ENCODE measurements at regions not wholly inside any gene's neighbourhood (a gene's known extent, or its start where the extent isn't known, plus 50 kb on each side); places are given as distances from the start of the nearest gene placed in this dataset.
A peak's percentile ranks its signal among the peaks of the same experiment; 100 is the strongest.
"Not testable (repeated sequence)": the region's sequence is repeated elsewhere in the genome, so short reads cannot be mapped to it uniquely, and the experiment has no call there.

DNA sequence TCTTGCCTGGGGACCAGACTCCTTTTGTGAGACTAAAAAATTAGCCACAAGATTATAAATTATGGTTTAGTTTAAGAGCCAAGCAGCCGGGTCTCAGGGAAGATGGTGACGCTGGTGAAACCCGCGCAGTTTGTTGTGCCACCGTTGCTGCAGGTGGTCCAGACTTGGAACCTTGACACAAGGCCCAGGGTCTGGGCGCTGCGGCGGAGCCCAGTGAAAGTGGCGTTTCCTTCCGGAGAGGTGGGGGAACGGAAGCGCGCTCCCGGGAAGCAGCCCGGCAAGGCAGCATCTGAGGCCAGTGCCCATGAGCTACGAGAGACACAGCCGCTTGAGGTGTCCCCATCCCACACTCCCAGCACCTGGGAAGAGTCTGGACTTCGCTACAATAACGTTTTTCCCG, 131.6 kb downstream of the SKIDA1 start:
- Mint-ChIP-seq H3K36me3 (ENCODE audit: low read depth) (no peaks in the 10 kb centered on the region), H3K4me3 (no peak overlapping the region), H3K4me1 (ENCODE audit: low read depth) (no peaks in the 10 kb centered on the region), H3K9me3 (peaks cover 10% of the 10 kb centered on the region), H3K27me3 (ENCODE audit: low read depth) (peaks cover 4% of the 10 kb centered on the region), H3K27ac (no peak overlapping the region)

DNA sequence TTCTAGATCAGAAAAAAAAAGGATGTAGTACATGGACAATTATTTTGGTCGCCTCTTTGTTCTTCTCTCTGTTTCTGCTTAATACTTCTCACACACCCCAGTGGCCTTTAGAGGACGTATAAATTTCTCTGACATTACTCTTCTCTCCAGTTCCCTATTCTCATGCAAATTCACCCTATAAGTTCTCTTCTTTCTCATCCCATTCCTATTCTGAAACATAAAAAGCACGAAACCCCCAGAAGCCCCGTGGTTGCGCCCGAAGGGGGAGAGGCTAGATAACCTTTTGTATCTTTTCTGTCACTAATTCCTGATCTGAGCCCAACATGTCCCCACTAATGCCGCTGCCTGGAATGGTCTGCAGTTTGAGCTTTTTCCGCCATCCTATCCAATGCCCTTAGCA, 136.9 kb downstream of the SKIDA1 start:
- no peak overlapping the region for H3K27ac Mint-ChIP-seq
- H3K4me1 Mint-ChIP-seq (ENCODE audit: low read depth), result no peaks in the 10 kb centered on the region
- H3K9me3 Mint-ChIP-seq, result no peaks in the 10 kb centered on the region
- H3K27me3 Mint-ChIP-seq (ENCODE audit: low read depth), result peaks cover 4% of the 10 kb centered on the region
- no peaks in the 10 kb centered on the region for H3K36me3 Mint-ChIP-seq (ENCODE audit: low read depth)
- H3K4me3 Mint-ChIP-seq, result no peak overlapping the region

- no peak overlapping the region for H3K27ac Mint-ChIP-seq
- no peaks in the 10 kb centered on the region for H3K9me3 Mint-ChIP-seq
- H3K4me1 Mint-ChIP-seq (ENCODE audit: low read depth), result no peaks in the 10 kb centered on the region
- H3K36me3 Mint-ChIP-seq (ENCODE audit: low read depth), result no peaks in the 10 kb centered on the region
- peaks cover 4% of the 10 kb centered on the region for H3K27me3 Mint-ChIP-seq (ENCODE audit: low read depth)
- no peak overlapping the region for H3K4me3 Mint-ChIP-seq
Measured at GRCh38 chr10:21387868-21388267, 137.6 kb downstream of the SKIDA1 start.

GRCh38 chr10:21385996-21386585, 139.4 kb downstream of the SKIDA1 start:
- no peaks in the 10 kb centered on the region for H3K9me3 Mint-ChIP-seq
- H3K36me3 Mint-ChIP-seq (ENCODE audit: low read depth), result no peaks in the 10 kb centered on the region
- no peak overlapping the region for H3K4me3 Mint-ChIP-seq
- no peaks in the 10 kb centered on the region for H3K4me1 Mint-ChIP-seq (ENCODE audit: low read depth)
- peaks cover 4% of the 10 kb centered on the region for H3K27me3 Mint-ChIP-seq (ENCODE audit: low read depth)
- H3K27ac Mint-ChIP-seq, result no peak overlapping the region

DNA sequence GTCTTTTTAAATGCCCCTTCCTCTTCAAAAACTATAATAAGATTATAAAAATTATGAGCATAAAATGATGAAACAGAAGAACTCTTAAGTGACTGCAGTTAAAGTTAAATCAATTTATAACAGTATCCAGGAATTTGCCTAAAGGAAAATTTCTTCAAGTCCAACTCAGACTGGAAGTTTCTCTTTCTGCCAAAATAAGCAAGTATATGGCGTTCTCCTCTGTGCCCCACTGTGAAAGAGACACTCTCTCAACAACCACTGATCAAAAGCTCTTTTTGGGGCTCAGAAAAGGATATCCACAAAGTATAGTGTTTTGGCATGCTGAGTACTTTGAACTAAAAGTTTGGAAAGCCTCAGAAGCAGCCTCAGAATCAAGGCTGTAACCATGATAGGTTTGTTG, 139.9 kb downstream of the SKIDA1 start:
- H3K36me3 Mint-ChIP-seq (ENCODE audit: low read depth), result no peaks in the 10 kb centered on the region
- no peak overlapping the region for H3K4me3 Mint-ChIP-seq
- peaks cover 2% of the 10 kb centered on the region for H3K4me1 Mint-ChIP-seq (ENCODE audit: low read depth)
- H3K27me3 Mint-ChIP-seq (ENCODE audit: low read depth), result peaks cover 4% of the 10 kb centered on the region
- no peak overlapping the region for H3K27ac Mint-ChIP-seq
- H3K9me3 Mint-ChIP-seq, result no peaks in the 10 kb centered on the region

DNA sequence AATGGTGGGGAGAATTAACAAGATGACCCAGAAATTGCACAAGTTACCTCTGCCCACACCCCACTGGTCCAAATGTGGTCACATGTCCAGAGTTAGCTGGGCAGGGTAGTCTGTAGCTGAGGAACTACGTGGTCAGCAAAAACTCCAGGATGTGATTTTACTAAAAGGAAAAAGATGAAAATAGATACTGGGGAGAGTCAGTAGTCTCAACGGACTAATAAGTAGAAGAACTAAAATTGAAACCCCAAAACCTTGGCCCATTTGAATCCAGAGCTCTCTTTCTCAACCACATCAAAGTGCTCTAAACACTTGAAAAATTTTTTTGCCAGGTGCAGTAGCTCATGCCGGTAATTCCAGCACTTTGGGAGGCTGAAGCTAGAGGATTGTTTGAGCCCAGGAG, 146.3 kb downstream of the SKIDA1 start:
- Mint-ChIP-seq H3K27me3 (ENCODE audit: low read depth) (no peaks in the 10 kb centered on the region), H3K27ac (no peak overlapping the region), H3K4me1 (ENCODE audit: low read depth) (peaks cover 4% of the 10 kb centered on the region), H3K9me3 (no peaks in the 10 kb centered on the region), H3K4me3 (no peak overlapping the region), H3K36me3 (ENCODE audit: low read depth) (no peaks in the 10 kb centered on the region)

DNA sequence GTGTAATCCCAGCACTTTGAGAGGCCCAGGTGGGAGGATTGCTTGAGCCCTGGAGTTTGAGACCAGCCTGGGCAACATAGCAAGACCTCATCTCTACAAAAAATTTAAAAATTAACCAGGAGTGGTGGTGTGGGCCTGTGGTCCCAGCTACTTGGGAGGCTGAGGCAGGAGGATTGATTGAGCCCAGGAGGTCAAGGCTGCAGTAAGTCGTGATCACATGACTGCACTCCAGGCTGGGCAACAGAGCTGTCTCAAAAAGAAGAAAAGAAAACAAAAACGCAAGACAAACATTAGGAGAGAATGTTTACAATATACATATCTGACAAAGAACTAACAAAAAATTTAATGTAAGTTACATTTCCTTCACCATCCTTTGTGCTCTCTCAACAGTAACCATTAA, 150.2 kb downstream of the SKIDA1 start:
- H3K36me3 Mint-ChIP-seq (ENCODE audit: low read depth); H3K9me3 Mint-ChIP-seq; H3K27me3 Mint-ChIP-seq (ENCODE audit: low read depth); H3K4me3 Mint-ChIP-seq; H3K4me1 Mint-ChIP-seq (ENCODE audit: low read depth); H3K27ac Mint-ChIP-seq: not testable (repeated sequence)

GRCh38 chr10:21373881-21374280, 151.6 kb downstream of the SKIDA1 start:
- not testable (repeated sequence) for H3K27me3 Mint-ChIP-seq (ENCODE audit: low read depth); H3K4me1 Mint-ChIP-seq (ENCODE audit: low read depth); H3K36me3 Mint-ChIP-seq (ENCODE audit: low read depth); H3K9me3 Mint-ChIP-seq; H3K4me3 Mint-ChIP-seq; H3K27ac Mint-ChIP-seq

GRCh38 chr10:21372651-21373410, 152.7 kb downstream of the SKIDA1 start:
- Mint-ChIP-seq H3K27ac (peak overlapping the region; percentile 29), H3K36me3 (ENCODE audit: low read depth) (no peaks in the 10 kb centered on the region), H3K9me3 (no peaks in the 10 kb centered on the region), H3K4me1 (ENCODE audit: low read depth) (peaks cover 5% of the 10 kb centered on the region), H3K27me3 (ENCODE audit: low read depth) (no peaks in the 10 kb centered on the region), H3K4me3 (no peak overlapping the region)

DNA sequence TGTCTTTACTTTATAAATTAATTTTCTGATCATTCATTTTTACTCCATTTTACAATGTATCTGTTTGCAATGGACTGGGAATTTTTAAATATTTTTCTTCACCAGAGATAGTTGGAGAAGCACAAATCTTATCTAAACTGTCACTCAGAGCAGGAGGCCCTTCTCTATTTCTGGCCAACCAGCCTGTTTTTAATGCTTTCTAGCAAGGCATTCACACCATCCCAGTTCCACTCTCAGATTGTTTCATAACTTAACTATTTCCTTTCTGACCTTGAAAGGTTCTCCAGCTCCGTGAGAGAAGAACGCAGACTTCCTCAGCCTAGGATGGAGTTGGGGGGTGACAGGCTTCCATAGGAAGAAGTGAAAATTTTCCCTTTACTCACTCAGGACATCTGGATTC, 155.8 kb downstream of the SKIDA1 start:
- Mint-ChIP-seq H3K4me1 (ENCODE audit: low read depth) (peaks cover 5% of the 10 kb centered on the region), H3K27ac (no peak overlapping the region), H3K4me3 (no peak overlapping the region), H3K36me3 (ENCODE audit: low read depth) (no peaks in the 10 kb centered on the region), H3K9me3 (no peaks in the 10 kb centered on the region), H3K27me3 (ENCODE audit: low read depth) (no peaks in the 10 kb centered on the region)

DNA sequence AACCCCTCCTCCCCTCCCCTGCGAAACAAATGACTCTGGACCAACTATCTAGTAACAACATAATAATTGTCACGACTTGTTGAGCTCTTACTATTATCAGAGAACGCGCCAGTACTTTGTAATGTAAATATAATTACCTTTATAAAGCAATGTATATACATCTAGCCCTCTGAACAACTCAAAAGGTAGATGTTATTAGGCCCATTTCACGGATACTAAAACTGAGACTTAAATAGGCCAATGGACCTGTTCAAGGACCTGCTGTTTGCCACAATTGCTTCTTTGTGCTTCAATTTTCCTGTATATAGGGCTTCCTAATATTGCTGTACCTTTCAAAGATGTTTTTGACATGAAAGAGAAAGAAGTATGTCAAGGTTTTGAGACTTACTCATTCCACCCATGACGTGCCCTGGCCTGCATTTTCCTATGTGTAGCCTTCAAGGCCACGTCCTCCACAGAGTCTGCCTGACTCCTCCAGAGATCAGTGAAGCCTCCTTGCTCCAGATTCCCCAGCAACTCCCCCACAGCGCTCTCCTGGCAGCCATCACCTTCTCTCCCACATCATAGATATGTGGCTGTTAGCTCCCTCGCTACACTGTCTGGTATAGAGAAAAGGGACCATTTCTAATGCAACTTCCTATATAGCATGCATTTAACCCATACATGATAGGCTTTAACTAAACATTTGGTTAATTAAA, 156.6 kb downstream of the SKIDA1 start:
- H3K4me1 Mint-ChIP-seq (ENCODE audit: low read depth), result peaks cover 5% of the 10 kb centered on the region
- no peaks in the 10 kb centered on the region for H3K9me3 Mint-ChIP-seq
- H3K27me3 Mint-ChIP-seq (ENCODE audit: low read depth), result no peaks in the 10 kb centered on the region
- H3K4me3 Mint-ChIP-seq, result no peak overlapping the region
- no peaks in the 10 kb centered on the region for H3K36me3 Mint-ChIP-seq (ENCODE audit: low read depth)
- H3K27ac Mint-ChIP-seq, result no peak overlapping the region

GRCh38 chr10:21368022-21368582, 157.4 kb downstream of the SKIDA1 start:
- H3K27ac Mint-ChIP-seq, result no peak overlapping the region
- no peaks in the 10 kb centered on the region for H3K9me3 Mint-ChIP-seq
- peaks cover 4% of the 10 kb centered on the region for H3K4me1 Mint-ChIP-seq (ENCODE audit: low read depth)
- H3K4me3 Mint-ChIP-seq, result no peak overlapping the region
- no peaks in the 10 kb centered on the region for H3K36me3 Mint-ChIP-seq (ENCODE audit: low read depth)
- H3K27me3 Mint-ChIP-seq (ENCODE audit: low read depth), result no peaks in the 10 kb centered on the region

GRCh38 chr10:21366108-21366507, 159.4 kb downstream of the SKIDA1 start:
- H3K9me3 Mint-ChIP-seq; H3K36me3 Mint-ChIP-seq (ENCODE audit: low read depth); H3K27ac Mint-ChIP-seq; H3K27me3 Mint-ChIP-seq (ENCODE audit: low read depth); H3K4me1 Mint-ChIP-seq (ENCODE audit: low read depth); H3K4me3 Mint-ChIP-seq: not testable (repeated sequence)

- H3K27ac Mint-ChIP-seq, result no peak overlapping the region
- H3K27me3 Mint-ChIP-seq (ENCODE audit: low read depth), result no peaks in the 10 kb centered on the region
- no peaks in the 10 kb centered on the region for H3K9me3 Mint-ChIP-seq
- no peaks in the 10 kb centered on the region for H3K4me1 Mint-ChIP-seq (ENCODE audit: low read depth)
- no peaks in the 10 kb centered on the region for H3K36me3 Mint-ChIP-seq (ENCODE audit: low read depth)
- no peak overlapping the region for H3K4me3 Mint-ChIP-seq
Measured at GRCh38 chr10:21364196-21365114, 161.0 kb downstream of the SKIDA1 start.

Data from T-helper 1 cell treated with Interleukin-12 subunit alpha and Interleukin-12 subunit beta and Interleukin-4 antibody, amounts not matched to agents 30 μg/mL and 1 μg/mL, for 36 hours (primary cell).